Body of pancreas (tissue), 4 donors: ENCODE measurements at regions not wholly inside any gene's neighbourhood (a gene's known extent, or its start where the extent isn't known, plus 50 kb on each side); places are given as distances from the start of the nearest gene placed in this dataset.

Source experiments
- ATAC-seq: fragments of 150-250 bp; one replicate; pipeline ENCODE4 v1.9.1; 2016
- DNase-seq, 4 donors: peaks; one replicate each; pipeline ENCODE4 v3.0.0-alpha.2; 2019
- H3K27ac ChIP-seq, 4 donors: fragments of 200-600 bp; sonication (generic); 1 replicate in 3 of 4; 2 replicates in 1 of 4; pipeline versions ENCODE4 v1.5.1 to v1.6.1; 2016 to 2019; ENCODE audit warnings: mild to moderate bottlenecking in 1 of 4, mixed read lengths in 1 of 4, moderate library complexity in 1 of 4
- H3K27me3 ChIP-seq, 2 donors: fragments of 200-600 bp; sonication (generic); one replicate each; pipeline ENCODE4 v1.6.0; 2016; ENCODE audit warnings: mild to moderate bottlenecking in 1 of 2
- H3K36me3 ChIP-seq, 2 donors: fragments of 200-600 bp; sonication (generic); replicated peaks in 1 of 2; 2 replicates each; pipeline ENCODE4 v1.5.1; 2016; ENCODE audit warnings: low read depth in 2 of 2; ENCODE audit not compliant: insufficient read depth in 1 of 2
- H3K4me1 ChIP-seq: fragments of 200-600 bp; sonication (generic); one replicate; pipeline ENCODE4 v1.6.0; 2016
- H3K4me3 ChIP-seq, 2 donors: fragments of 200-600 bp; sonication (generic); 1 replicate in 1 of 2; 2 replicates in 1 of 2; pipeline ENCODE4 v1.5.1; 2016 to 2019
- H3K9me3 ChIP-seq, 3 donors: fragments of 200-600 bp; sonication (generic); 1 replicate in 2 of 3; 2 replicates in 1 of 3; pipeline ENCODE4 v1.5.1; 2016
- POLR2A ChIP-seq, 3 donors: fragments of 450-650 bp; IDR thresholded peaks; one replicate each; pipeline ENCODE4 v1.6.1; 2016; ENCODE audit warnings: antibody characterized with exemption in 3 of 3, mild to moderate bottlenecking in 2 of 3
- WGBS, 2 donors: methylation state at CpG; one replicate each; pipeline ENCODE4 v1.1.5; 2017; 5-methylcytosine and 5-hydroxymethylcytosine counted together
- intact Hi-C: fragments of 100-400 bp; cut with DNase I; formaldehyde crosslinking; loops from one replicate; pipeline ENCODE4 v1.15.1; 2023
- TF ChIP-seq, protein P1 (sequence below), 7 experiments: fragments of 450-650 bp in 4 of 7; fragments of 200-600 bp in 3 of 7; sonication (generic) in 3 of 7; IDR thresholded peaks; one replicate each; pipeline ENCODE4 v1.5.1; 2016 to 2019; ENCODE audit warnings: antibody characterized with exemption in 7 of 7

DNA sequence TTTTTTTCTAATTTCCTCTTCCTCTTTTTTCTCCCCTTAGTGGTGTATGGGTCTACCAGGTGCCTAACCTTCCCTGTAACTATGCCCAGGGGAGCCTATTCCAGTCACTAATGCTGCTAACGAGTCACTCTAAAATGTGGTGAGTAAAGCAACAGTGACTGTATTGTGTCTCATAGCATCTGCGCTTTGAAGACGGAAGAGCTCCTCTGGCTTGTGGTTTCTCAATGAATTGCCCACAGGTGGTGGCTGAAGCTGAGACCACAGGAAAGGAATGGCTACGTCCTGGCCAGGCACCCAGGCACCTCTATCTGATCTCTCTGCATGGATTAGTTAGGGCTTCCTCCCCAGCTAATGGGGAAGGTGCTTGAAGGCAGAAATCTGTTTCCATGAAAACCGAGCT, 763.5 kb upstream of the FRG1 start:
- DNase-seq (no peak), ATAC-seq (no peak)
- TF ChIP-seq, protein P1, sequence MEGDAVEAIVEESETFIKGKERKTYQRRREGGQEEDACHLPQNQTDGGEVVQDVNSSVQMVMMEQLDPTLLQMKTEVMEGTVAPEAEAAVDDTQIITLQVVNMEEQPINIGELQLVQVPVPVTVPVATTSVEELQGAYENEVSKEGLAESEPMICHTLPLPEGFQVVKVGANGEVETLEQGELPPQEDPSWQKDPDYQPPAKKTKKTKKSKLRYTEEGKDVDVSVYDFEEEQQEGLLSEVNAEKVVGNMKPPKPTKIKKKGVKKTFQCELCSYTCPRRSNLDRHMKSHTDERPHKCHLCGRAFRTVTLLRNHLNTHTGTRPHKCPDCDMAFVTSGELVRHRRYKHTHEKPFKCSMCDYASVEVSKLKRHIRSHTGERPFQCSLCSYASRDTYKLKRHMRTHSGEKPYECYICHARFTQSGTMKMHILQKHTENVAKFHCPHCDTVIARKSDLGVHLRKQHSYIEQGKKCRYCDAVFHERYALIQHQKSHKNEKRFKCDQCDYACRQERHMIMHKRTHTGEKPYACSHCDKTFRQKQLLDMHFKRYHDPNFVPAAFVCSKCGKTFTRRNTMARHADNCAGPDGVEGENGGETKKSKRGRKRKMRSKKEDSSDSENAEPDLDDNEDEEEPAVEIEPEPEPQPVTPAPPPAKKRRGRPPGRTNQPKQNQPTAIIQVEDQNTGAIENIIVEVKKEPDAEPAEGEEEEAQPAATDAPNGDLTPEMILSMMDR (IDR thresholded peaks at IDR 0.05) = no peak
- no peak for TF ChIP-seq POLR2A (IDR thresholded peaks at IDR 0.05)

GRCh38 chr4:189178125-189178746, 762.4 kb upstream of the FRG1 start:
- no peak for DNase-seq
- Histone ChIP-seq H3K9me3 (no peaks in the 10 kb centered on the region), H3K36me3 (no peaks in the 10 kb centered on the region), H3K27ac (no peak overlapping the region), H3K27me3 (no peaks in the 10 kb centered on the region), H3K4me3 (no peak overlapping the region), H3K4me1 (no peaks in the 10 kb centered on the region)
- 60 to 68% methylated on average over 3 of the region's 3 CpGs for WGBS, 2 donors
- intact Hi-C loops = no loop called here
- TF ChIP-seq, protein P1 (IDR thresholded peaks at IDR 0.05) = no peak
- TF ChIP-seq POLR2A (IDR thresholded peaks at IDR 0.05) = no peak
- ATAC-seq = no peak

More for the DNA sequence above, 763.5 kb upstream of the FRG1 start:
- H3K9me3 ChIP-seq = no peaks in the 10 kb centered on the region
- no peak overlapping the region for H3K27ac ChIP-seq
- intact Hi-C loops = no loop called here
- no peaks in the 10 kb centered on the region for H3K4me1 ChIP-seq
- no peaks in the 10 kb centered on the region for H3K36me3 ChIP-seq
- H3K27me3 ChIP-seq = no peaks in the 10 kb centered on the region
- no peak overlapping the region for H3K4me3 ChIP-seq
- 44 to 51% methylated on average over 4 to 5 of the region's 5 CpGs for WGBS, 2 donors

DNA sequence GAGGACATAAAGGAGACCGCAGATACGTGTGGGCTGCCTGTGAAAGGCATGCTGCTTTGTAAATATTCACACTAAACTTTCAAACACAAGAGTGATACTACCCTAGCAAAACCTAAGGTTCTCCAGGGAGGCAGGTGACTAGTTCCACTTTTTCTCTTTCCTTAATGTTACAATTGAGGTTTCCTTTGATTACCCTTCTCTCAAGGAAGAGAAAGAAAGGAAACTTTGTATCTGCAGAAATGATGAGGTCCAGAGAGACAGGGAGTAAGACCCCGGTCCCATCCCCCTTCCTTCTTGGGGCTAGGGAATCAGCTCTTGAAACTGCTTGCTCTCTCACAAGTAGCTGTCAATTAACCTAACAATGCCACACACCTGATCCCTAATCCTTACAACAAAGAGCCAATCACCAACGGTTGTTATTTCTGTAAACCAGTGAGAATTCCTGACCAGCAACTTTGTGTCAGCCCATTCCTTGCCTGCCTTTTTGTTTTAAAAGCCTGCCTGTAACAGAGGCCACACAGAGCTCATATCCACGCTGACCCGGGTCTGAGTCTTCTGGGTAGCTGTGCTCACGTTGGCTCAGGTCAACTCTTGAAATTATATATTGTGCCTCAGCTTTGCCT, 754.8 kb upstream of the FRG1 start:
- 28 to 29% methylated on average over 6 to 7 of the region's 7 CpGs for WGBS, 2 donors
- Histone ChIP-seq H3K4me3 (no peak overlapping the region), H3K4me1 (no peaks in the 10 kb centered on the region), H3K9me3 (peaks cover 0 to 8% (median 0%) of the 10 kb centered on the region in 3 donors), H3K27ac (no peak overlapping the region), H3K36me3 (no peaks in the 10 kb centered on the region), H3K27me3 (no peaks in the 10 kb centered on the region)
- ATAC-seq = no peak
- DNase-seq = no peak
- intact Hi-C loops = no loop called here
- TF ChIP-seq, protein P1 (IDR thresholded peaks at IDR 0.05) = no peak
- no peak for TF ChIP-seq POLR2A (IDR thresholded peaks at IDR 0.05)

DNA sequence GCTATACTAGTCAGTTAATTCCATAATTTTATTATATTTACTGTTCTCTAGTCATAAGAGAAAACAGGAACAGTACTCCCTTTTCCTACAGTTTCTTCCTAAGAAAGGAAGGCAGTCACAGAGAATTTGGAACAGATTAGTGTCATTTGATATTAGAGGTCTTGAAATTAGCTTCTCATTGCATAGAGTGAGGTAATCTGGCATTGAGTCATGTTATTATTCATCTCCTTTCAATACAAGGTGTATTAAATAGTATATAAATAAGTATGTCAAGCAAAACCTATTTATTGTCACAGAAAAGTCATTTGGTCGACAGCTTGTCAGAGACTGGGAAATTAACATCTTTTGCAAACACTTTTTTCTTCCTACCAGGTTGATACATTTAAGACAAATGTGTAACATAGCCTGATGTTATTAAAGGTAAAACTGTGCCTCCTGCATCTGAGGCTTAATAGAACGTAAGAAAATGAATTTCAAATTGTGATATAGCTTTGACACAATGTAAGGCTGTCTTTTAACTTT, 753.1 kb upstream of the FRG1 start:
- Histone ChIP-seq H3K4me3 (no peak overlapping the region), H3K36me3 (no peaks in the 10 kb centered on the region), H3K4me1 (no peaks in the 10 kb centered on the region), H3K27ac (no peak overlapping the region), H3K9me3 (peaks cover 0 to 8% (median 0%) of the 10 kb centered on the region in 3 donors), H3K27me3 (no peaks in the 10 kb centered on the region)
- ATAC-seq = no peak
- DNase-seq = no peak
- TF ChIP-seq POLR2A (IDR thresholded peaks at IDR 0.05) = no peak
- TF ChIP-seq, protein P1 (IDR thresholded peaks at IDR 0.05) = no peak
- intact Hi-C loops = no loop called here
- 12 to 20% methylated on average over 2 of the region's 2 CpGs for WGBS, 2 donors
